ENCODE measurements at regions not wholly inside any gene's neighbourhood (a gene's known extent, or its start where the extent isn't known, plus 50 kb on each side); places are given as distances from the start of the nearest gene placed in this dataset.

- H3K9ac ChIP-seq (ENCODE audit: low read depth, low read length): no peak overlapping the region
- no peaks in the 10 kb centered on the region for H3K36me3 ChIP-seq (ENCODE audit: insufficient read depth, low read length)
- H3K9me3 ChIP-seq (ENCODE audit: control insufficient read depth, insufficient read depth, low read length): no peaks in the 10 kb centered on the region; the same call in 1 of the 2 replicates
- no peaks in the 10 kb centered on the region for H3K4me1 ChIP-seq (ENCODE audit: insufficient read depth, low read length)
These were observed 582.0 kb downstream of the PKHD1 start for GRCh38 chr6:51505434-51505833.

DNA sequence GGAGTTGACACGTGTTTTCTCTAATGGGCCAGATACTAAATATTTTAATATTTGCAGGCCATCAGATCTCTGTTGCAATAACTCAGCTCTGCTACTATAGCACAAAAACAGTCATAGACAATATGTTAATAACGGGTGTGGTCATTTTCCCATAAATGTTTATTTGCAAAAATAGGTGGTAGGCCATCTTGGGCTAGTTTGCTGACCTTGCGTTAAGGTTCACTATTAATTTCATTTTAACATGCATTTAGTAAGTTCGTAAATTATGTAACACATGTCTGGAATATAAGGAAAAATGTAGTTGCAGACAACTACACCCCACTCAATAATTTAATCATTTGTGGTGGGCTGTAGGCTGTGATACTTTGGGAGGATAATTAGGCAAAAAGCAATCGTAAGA lies 577.8 kb downstream of the PKHD1 start:
- H3K9me3 ChIP-seq (ENCODE audit: control insufficient read depth, insufficient read depth, low read length): no peaks in the 10 kb centered on the region; the same call in 1 of the 2 replicates
- no peaks in the 10 kb centered on the region for H3K4me1 ChIP-seq (ENCODE audit: insufficient read depth, low read length)
- H3K9ac ChIP-seq (ENCODE audit: low read depth, low read length): no peak overlapping the region
- H3K36me3 ChIP-seq (ENCODE audit: insufficient read depth, low read length): no peaks in the 10 kb centered on the region

- Histone ChIP-seq H3K9ac (ENCODE audit: low read depth, low read length) (no peak overlapping the region), H3K4me1 (ENCODE audit: insufficient read depth, low read length) (no peaks in the 10 kb centered on the region), H3K9me3 (ENCODE audit: control insufficient read depth, insufficient read depth, low read length) (no peaks in the 10 kb centered on the region), H3K36me3 (ENCODE audit: insufficient read depth, low read length) (no peaks in the 10 kb centered on the region)
These were observed 576.3 kb downstream of the PKHD1 start for GRCh38 chr6:51511081-51511480.

DNA sequence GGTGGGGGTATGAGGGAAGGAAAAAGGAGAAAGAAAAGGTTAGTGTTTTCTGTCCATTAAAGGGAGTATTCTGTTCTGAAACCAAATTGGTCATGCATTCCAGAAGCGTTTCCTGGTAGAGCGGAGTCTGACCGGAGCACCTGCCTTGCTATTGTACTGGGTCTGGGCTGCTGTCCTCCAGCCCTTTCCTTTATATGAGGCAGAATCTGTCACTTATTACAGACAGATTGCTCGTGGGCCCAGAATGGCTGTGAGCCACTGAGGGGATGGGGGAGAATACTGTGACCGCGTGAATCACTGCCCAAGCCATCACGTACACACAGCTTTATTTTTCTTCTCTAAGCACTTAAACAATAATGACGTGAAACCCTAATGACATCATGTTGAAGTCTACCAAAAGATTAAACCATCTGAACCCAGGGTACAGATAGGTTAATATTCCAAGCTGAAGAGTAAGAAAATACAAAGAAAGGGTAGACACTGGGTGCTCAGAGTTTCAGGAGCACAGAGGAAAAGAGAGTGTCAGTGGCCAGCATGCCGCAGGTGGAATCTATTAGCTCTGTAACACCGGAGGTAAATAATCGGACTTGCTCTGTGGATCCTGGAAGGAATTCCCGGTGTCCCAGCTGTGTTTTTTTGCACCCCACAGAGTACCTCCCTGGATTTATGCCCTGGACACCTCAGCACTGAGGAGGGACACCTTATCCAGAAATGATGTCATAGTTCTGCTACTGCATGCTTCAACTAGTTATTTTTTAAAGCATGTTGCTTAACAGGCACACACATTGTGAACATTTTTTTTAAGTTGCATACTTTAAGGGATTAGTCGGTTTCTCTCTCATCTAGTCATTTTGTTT lies 573.3 kb downstream of the PKHD1 start:
- Histone ChIP-seq H3K4me1 (ENCODE audit: insufficient read depth, low read length) (no peaks in the 10 kb centered on the region), H3K36me3 (ENCODE audit: insufficient read depth, low read length) (no peaks in the 10 kb centered on the region), H3K9ac (ENCODE audit: low read depth, low read length) (no peak overlapping the region), H3K9me3 (ENCODE audit: control insufficient read depth, insufficient read depth, low read length) (no peaks in the 10 kb centered on the region)

GRCh38 chr6:51514748-51515402 lies 572.5 kb downstream of the PKHD1 start:
- Histone ChIP-seq H3K9ac (ENCODE audit: low read depth, low read length) (no peak overlapping the region), H3K36me3 (ENCODE audit: insufficient read depth, low read length) (no peaks in the 10 kb centered on the region)

DNA sequence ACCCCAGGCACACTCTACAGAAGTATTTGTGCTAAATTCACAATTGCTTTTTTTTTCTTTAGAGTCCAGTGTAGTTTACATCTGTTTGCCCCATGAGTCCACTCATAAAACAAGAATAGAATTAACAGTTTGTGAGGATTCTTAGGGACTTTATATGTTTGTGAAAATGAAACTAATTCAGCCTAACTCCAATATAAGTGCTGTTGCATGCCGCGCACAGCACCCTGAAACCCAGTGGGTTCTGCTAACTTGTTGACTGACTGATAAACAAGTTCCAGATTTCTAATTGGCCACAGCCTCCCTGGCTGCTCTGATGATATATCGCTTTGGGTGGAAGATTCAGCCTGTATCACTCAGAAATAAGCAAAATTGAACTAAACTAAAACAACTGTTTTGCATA lies 561.4 kb downstream of the PKHD1 start:
- Histone ChIP-seq H3K9me3 (ENCODE audit: control insufficient read depth, insufficient read depth, low read length) (no peaks in the 10 kb centered on the region), H3K4me1 (ENCODE audit: insufficient read depth, low read length) (peaks cover 14% of the 10 kb centered on the region; the same call in 1 of the 2 replicates), H3K36me3 (ENCODE audit: insufficient read depth, low read length) (no peaks in the 10 kb centered on the region), H3K9ac (ENCODE audit: low read depth, low read length) (no peak overlapping the region)

More at GRCh38 chr6:51514748-51515402, 572.5 kb downstream of the PKHD1 start:
- H3K4me1 ChIP-seq (ENCODE audit: insufficient read depth, low read length): no peaks in the 10 kb centered on the region
- H3K9me3 ChIP-seq (ENCODE audit: control insufficient read depth, insufficient read depth, low read length): no peaks in the 10 kb centered on the region

DNA sequence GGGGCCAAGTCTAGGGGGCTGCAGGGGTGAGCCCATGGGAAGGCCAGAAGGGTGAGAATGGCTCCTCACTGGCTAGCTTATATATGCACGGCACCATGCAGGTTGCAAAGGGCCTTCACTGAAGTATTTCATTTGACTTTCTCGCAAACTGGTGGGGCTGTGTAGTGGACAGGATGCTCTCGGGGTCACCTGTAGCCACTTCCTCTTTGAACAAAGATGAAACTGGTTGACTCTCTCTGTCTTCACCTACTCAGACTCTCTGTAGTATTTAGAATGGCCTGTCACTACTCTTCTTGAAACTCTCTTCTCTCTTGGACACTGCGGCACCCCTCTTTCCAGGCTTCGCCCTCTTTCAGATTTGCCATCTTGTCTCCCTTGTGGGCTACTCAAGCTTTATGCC lies 560.5 kb downstream of the PKHD1 start:
- H3K36me3 ChIP-seq (ENCODE audit: insufficient read depth, low read length): no peaks in the 10 kb centered on the region
- no peaks in the 10 kb centered on the region for H3K9me3 ChIP-seq (ENCODE audit: control insufficient read depth, insufficient read depth, low read length)
- H3K4me1 ChIP-seq (ENCODE audit: insufficient read depth, low read length): peaks cover 14% of the 10 kb centered on the region; the same call in 1 of the 2 replicates
- no peak overlapping the region for H3K9ac ChIP-seq (ENCODE audit: low read depth, low read length)

GRCh38 chr6:51528556-51528955 lies 558.9 kb downstream of the PKHD1 start:
- Histone ChIP-seq H3K9me3 (ENCODE audit: control insufficient read depth, insufficient read depth, low read length) (no peaks in the 10 kb centered on the region), H3K9ac (ENCODE audit: low read depth, low read length) (no peak overlapping the region), H3K4me1 (ENCODE audit: insufficient read depth, low read length) (peaks cover 14% of the 10 kb centered on the region; the same call in 1 of the 2 replicates), H3K36me3 (ENCODE audit: insufficient read depth, low read length) (no peaks in the 10 kb centered on the region)

GRCh38 chr6:51529240-51529639 lies 558.2 kb downstream of the PKHD1 start:
- no peak overlapping the region for H3K9ac ChIP-seq (ENCODE audit: low read depth, low read length)
- no peaks in the 10 kb centered on the region for H3K9me3 ChIP-seq (ENCODE audit: control insufficient read depth, insufficient read depth, low read length)
- peaks cover 14% of the 10 kb centered on the region; the same call in 1 of the 2 replicates for H3K4me1 ChIP-seq (ENCODE audit: insufficient read depth, low read length)
- H3K36me3 ChIP-seq (ENCODE audit: insufficient read depth, low read length): no peaks in the 10 kb centered on the region

DNA sequence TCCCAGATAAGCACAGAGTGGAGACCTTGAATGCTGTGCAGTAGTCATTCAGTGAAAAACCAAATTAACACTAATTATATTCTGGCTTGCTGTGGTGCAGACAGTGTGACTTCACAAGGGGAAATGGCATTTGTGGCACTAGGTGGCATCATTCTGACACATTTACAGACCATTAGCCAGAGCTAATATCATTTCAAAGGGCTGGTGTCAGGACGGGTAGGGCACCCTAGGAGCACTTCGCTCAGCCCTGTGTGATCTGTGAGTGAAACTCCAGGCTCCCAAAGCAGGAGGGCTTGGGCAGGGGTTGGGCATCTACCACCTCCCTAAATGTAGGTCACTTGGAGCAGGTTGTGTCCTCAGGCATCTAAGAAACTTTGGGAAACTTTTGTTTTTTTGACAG lies 555.8 kb downstream of the PKHD1 start:
- Histone ChIP-seq H3K4me1 (ENCODE audit: insufficient read depth, low read length) (peaks cover 23% of the 10 kb centered on the region; the same call in 1 of the 2 replicates), H3K9me3 (ENCODE audit: control insufficient read depth, insufficient read depth, low read length) (no peaks in the 10 kb centered on the region), H3K36me3 (ENCODE audit: insufficient read depth, low read length) (no peaks in the 10 kb centered on the region), H3K9ac (ENCODE audit: low read depth, low read length) (no peak overlapping the region)

GRCh38 chr6:51533962-51534361 lies 553.5 kb downstream of the PKHD1 start:
- H3K4me1 ChIP-seq (ENCODE audit: insufficient read depth, low read length): peaks cover 14% of the 10 kb centered on the region; the same call in 1 of the 2 replicates
- H3K36me3 ChIP-seq (ENCODE audit: insufficient read depth, low read length): no peaks in the 10 kb centered on the region
- H3K9ac ChIP-seq (ENCODE audit: low read depth, low read length): no peak overlapping the region
- H3K9me3 ChIP-seq (ENCODE audit: control insufficient read depth, insufficient read depth, low read length): no peaks in the 10 kb centered on the region

GRCh38 chr6:51535327-51535726 lies 552.1 kb downstream of the PKHD1 start:
- no peak overlapping the region for H3K9ac ChIP-seq (ENCODE audit: low read depth, low read length)
- no peaks in the 10 kb centered on the region for H3K36me3 ChIP-seq (ENCODE audit: insufficient read depth, low read length)
- H3K4me1 ChIP-seq (ENCODE audit: insufficient read depth, low read length): peaks cover 9% of the 10 kb centered on the region; the same call in 1 of the 2 replicates
- no peaks in the 10 kb centered on the region for H3K9me3 ChIP-seq (ENCODE audit: control insufficient read depth, insufficient read depth, low read length)

GRCh38 chr6:51536728-51537127 lies 550.7 kb downstream of the PKHD1 start:
- no peaks in the 10 kb centered on the region for H3K36me3 ChIP-seq (ENCODE audit: insufficient read depth, low read length)
- H3K9ac ChIP-seq (ENCODE audit: low read depth, low read length): no peak overlapping the region
- H3K4me1 ChIP-seq (ENCODE audit: insufficient read depth, low read length): peaks cover 9% of the 10 kb centered on the region; the same call in 1 of the 2 replicates

DNA sequence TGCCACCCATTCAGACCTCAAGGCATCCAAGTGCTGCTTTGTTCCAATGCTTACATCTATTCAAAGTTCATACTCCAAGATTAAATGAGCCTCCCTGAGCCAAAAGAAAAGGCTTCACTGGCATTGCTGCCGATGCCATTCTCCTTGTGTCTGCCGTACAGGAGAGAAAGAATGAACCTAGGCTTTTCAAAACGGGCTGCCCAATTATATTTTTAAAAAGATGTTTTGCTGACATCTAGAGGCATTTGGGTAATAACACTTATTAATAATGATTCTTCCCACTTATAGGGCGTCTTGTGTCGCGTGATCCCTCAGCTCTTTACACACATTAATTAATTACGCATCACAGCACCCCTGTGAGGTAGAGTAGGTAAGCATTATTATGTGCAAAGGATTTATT lies 545.6 kb downstream of the PKHD1 start:
- Histone ChIP-seq H3K4me1 (ENCODE audit: insufficient read depth, low read length) (no peaks in the 10 kb centered on the region), H3K9ac (ENCODE audit: low read depth, low read length) (no peak overlapping the region), H3K9me3 (ENCODE audit: control insufficient read depth, insufficient read depth, low read length) (no peaks in the 10 kb centered on the region), H3K36me3 (ENCODE audit: insufficient read depth, low read length) (no peaks in the 10 kb centered on the region)

More at GRCh38 chr6:51536728-51537127, 550.7 kb downstream of the PKHD1 start:
- H3K9me3 ChIP-seq (ENCODE audit: control insufficient read depth, insufficient read depth, low read length): no peaks in the 10 kb centered on the region

DNA sequence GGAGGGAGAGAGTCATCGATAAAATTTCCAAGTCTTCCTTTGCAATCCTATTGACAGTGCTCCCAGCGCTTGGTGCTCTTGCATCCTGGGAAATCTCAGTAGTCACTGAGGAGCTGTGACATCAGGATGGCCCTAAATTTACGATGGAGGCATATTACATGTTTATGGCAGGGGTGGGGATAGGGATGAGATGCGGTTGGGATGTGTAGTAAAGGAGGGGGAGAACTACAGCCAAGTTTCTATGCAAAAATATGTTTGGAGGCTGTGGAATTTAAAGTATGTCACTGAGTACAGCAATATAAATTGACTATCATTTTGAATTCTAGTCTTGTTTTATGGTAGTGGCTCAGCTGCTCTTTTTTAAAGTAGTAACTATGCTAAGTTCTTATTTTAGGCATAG lies 544.9 kb downstream of the PKHD1 start:
- Histone ChIP-seq H3K9ac (ENCODE audit: low read depth, low read length) (no peak overlapping the region), H3K4me1 (ENCODE audit: insufficient read depth, low read length) (no peaks in the 10 kb centered on the region), H3K36me3 (ENCODE audit: insufficient read depth, low read length) (no peaks in the 10 kb centered on the region), H3K9me3 (ENCODE audit: control insufficient read depth, insufficient read depth, low read length) (no peaks in the 10 kb centered on the region)
